HCT116 (cell line): ENCODE measurements at regions not wholly inside any gene's neighbourhood (a gene's known extent, or its start where the extent isn't known, plus 50 kb on each side); places are given as distances from the start of the nearest gene placed in this dataset.

Source experiments
- ATAC-seq: fragments of 200-7000 bp; cut with Tn5 transposase; 2 replicates; pipeline ENCODE4 v1.9.1; 2020; ENCODE audit warnings: mild to moderate bottlenecking, moderate library complexity
- BruUV-seq: library from RNA; stranded (reverse); fragments of 400-500 nt; replicated peaks from 2 replicates; lab custom pipeline; 2021; lab: Mats Ljungman, UMichigan
- CTCF ChIA-PET: fragments of 300-600 bp; sonication (Branson Sonifier 250); formaldehyde crosslinking; loops from one replicate; lab custom pipeline; 2021; ENCODE audit warnings: antibody characterized with exemption; lab: Charles Lee
- POLR2A ChIA-PET: fragments of 300-600, 350-600 bp; sonication (Branson Sonifier 250); formaldehyde crosslinking; loops from one replicate; lab custom pipeline; 2021; ENCODE audit warnings: antibody characterized with exemption; lab: Charles Lee
- RAD21 ChIA-PET, 2 experiments: fragments of 300-600 bp; sonication (Branson Sonifier 250); formaldehyde crosslinking; loops; one replicate each; lab custom pipeline; 2023; ENCODE audit warnings: low total read pairs in 2 of 2; ENCODE audit not compliant: uncharacterized antibody in 2 of 2, unreplicated experiment in 2 of 2, low non-redundant PET in 1 of 2; lab: Charles Lee
- DNase-seq: peaks from one replicate; pipeline ENCODE4 v3.0.0-alpha.2; 2010; ENCODE audit warnings: low read depth, low spot score
- H2AFZ ChIP-seq: fragments of 200-600 bp; shearing (Covaris generic), sonication (generic); 2 replicates; pipeline ENCODE4 v1.6.1; 2017; ENCODE audit warnings: low read depth, mixed run types, mixed read lengths, antibody characterized with exemption, low read length; ENCODE audit not compliant: poor library complexity, severe bottlenecking
- H3K27ac ChIP-seq: 2 replicates; pipeline ENCODE4 v1.5.1; 2012; ENCODE audit warnings: low read depth, low read length
- H3K27me3 ChIP-seq: fragments of 200-600 bp; sonication (generic); 2 replicates; pipeline ENCODE4 v1.6.1; 2016; ENCODE audit warnings: mixed run types, low read length, mixed read lengths; ENCODE audit not compliant: insufficient read depth
- H3K36me3 ChIP-seq, 2 experiments: fragments of 200-500 bp in 1 of 2; fragments of 200-600 bp in 1 of 2; sonication (Bioruptor generic) in 1 of 2; sonication (generic) in 1 of 2; 2 replicates each; pipeline versions ENCODE4 v1.5.1 to v1.6.1; 2014 to 2016; ENCODE audit warnings: low read length in 2 of 2, inconsistent platforms in 1 of 2, mixed read lengths in 1 of 2, mixed run types in 1 of 2; ENCODE audit not compliant: insufficient read depth in 2 of 2, control insufficient read depth in 1 of 2
- H3K4me1 ChIP-seq, 2 experiments: fragments of 200-600 bp in 1 of 2; sonication (generic) in 1 of 2; 2 replicates each; pipeline versions ENCODE4 v1.5.1 to v1.6.1; 2012 to 2017; ENCODE audit warnings: low read length in 2 of 2, inconsistent platforms in 1 of 2, mild to moderate bottlenecking in 1 of 2, mixed read lengths in 1 of 2, mixed run types in 1 of 2, moderate library complexity in 1 of 2; ENCODE audit not compliant: insufficient read depth in 2 of 2, control insufficient read depth in 1 of 2
- H3K4me2 ChIP-seq: fragments of 200-600 bp; sonication (generic); 2 replicates; pipeline ENCODE4 v1.6.1; 2017; ENCODE audit warnings: mixed run types, low read length, mixed read lengths
- H3K4me3 ChIP-seq, 2 experiments: fragments of 200-600 bp in 1 of 2; sonication (generic) in 1 of 2; replicated peaks in 1 of 2; 2 replicates each; pipeline ENCODE4 v1.5.1; 2011 to 2016; ENCODE audit warnings: low read length in 2 of 2, control low read depth in 1 of 2, low read depth in 1 of 2, mild to moderate bottlenecking in 1 of 2, mixed read lengths in 1 of 2, mixed run types in 1 of 2
- H3K79me2 ChIP-seq: fragments of 200-600 bp; sonication (generic); 2 replicates; pipeline ENCODE4 v1.6.1; 2017; ENCODE audit warnings: mild to moderate bottlenecking, mixed run types, low read length, moderate library complexity, mixed read lengths; ENCODE audit not compliant: insufficient read depth
- H3K9ac ChIP-seq: fragments of 200-600 bp; sonication (generic); 2 replicates; pipeline ENCODE4 v1.6.1; 2016; ENCODE audit warnings: low read length, mixed read lengths
- H3K9me2 ChIP-seq: fragments of 200-600 bp; sonication (generic), shearing (Covaris generic); 2 replicates; pipeline ENCODE4 v1.6.1; 2017; ENCODE audit warnings: mixed run types, mild to moderate bottlenecking, moderate library complexity; ENCODE audit not compliant: insufficient read depth
- H3K9me3 ChIP-seq, 2 experiments: fragments of 200-500 bp in 1 of 2; fragments of 200-600 bp in 1 of 2; sonication (Bioruptor generic) in 1 of 2; sonication (generic) in 1 of 2; 2 replicates each; pipeline ENCODE4 v1.6.1; 2014 to 2017; ENCODE audit warnings: low read length in 2 of 2, mixed read lengths in 2 of 2, inconsistent platforms in 1 of 2, low read depth in 1 of 2, mild to moderate bottlenecking in 1 of 2, mixed run types in 1 of 2, moderate library complexity in 1 of 2; ENCODE audit not compliant: control insufficient read depth in 1 of 2, insufficient read depth in 1 of 2
- H4K20me1 ChIP-seq: fragments of 200-600 bp; sonication (generic), shearing (Covaris generic); 2 replicates; pipeline ENCODE4 v1.6.1; 2017; ENCODE audit warnings: mixed run types, mild to moderate bottlenecking, moderate library complexity; ENCODE audit not compliant: insufficient read depth
- CBX3 ChIP-seq: IDR thresholded peaks from 2 replicates; pipeline ENCODE4 v1.6.1; 2012; ENCODE audit warnings: low read depth
- CEBPB ChIP-seq: IDR thresholded peaks from 2 replicates; pipeline ENCODE4 v1.6.1; 2012; ENCODE audit warnings: low read depth
- EZH2 ChIP-seq: fragments of 200-600 bp; sonication (generic); IDR thresholded peaks from 2 replicates; pipeline ENCODE4 v1.6.1; 2017; ENCODE audit warnings: antibody characterized with exemption, mixed run types
- FOSL1 ChIP-seq: IDR thresholded peaks from 2 replicates; pipeline ENCODE4 v1.6.1; 2012; ENCODE audit warnings: low read depth
- JUND ChIP-seq: IDR thresholded peaks from 2 replicates; pipeline ENCODE4 v1.6.1; 2012
- POLR2A ChIP-seq: IDR thresholded peaks from 2 replicates; pipeline ENCODE4 v1.7.0; 2011; ENCODE audit warnings: borderline replicate concordance; ENCODE audit not compliant: insufficient read depth, insufficient read length; ENCODE audit errors: extremely low read depth
- SIN3A ChIP-seq: IDR thresholded peaks from 2 replicates; pipeline ENCODE4 v1.6.1; 2012; ENCODE audit warnings: low read depth
- SP1 ChIP-seq: IDR thresholded peaks from 2 replicates; pipeline ENCODE4 v1.6.1; 2012; ENCODE audit warnings: low read depth
- SRF ChIP-seq: IDR thresholded peaks from 2 replicates; pipeline ENCODE4 v1.6.1; 2012; ENCODE audit warnings: low read depth
- YY1 ChIP-seq: IDR thresholded peaks from 2 replicates; pipeline ENCODE4 v1.6.1; 2011; ENCODE audit warnings: low read length, low read depth, moderate library complexity, mild to moderate bottlenecking; ENCODE audit not compliant: insufficient replicate concordance; ENCODE audit errors: extremely low read depth
- ZNF274 ChIP-seq: fragments of 200-500 bp; sonication (Bioruptor generic); IDR thresholded peaks from 2 replicates; pipeline ENCODE4 v1.6.1; 2014; ENCODE audit warnings: mild to moderate bottlenecking, low read depth, low read length, inconsistent platforms
- intact Hi-C: fragments of 100-400 bp; cut with micrococcal nuclease; formaldehyde crosslinking; loops from 2 replicates; pipeline ENCODE4 v1.10.0; 2022
- TF ChIP-seq, protein P1 (sequence below): IDR thresholded peaks from 2 replicates; pipeline ENCODE4 v1.6.1; 2012
- TF ChIP-seq, protein P2 (sequence below): IDR thresholded peaks from 2 replicates; pipeline ENCODE4 v1.6.1; 2011; ENCODE audit warnings: mild to moderate bottlenecking, low read length, moderate library complexity; ENCODE audit not compliant: insufficient replicate concordance; ENCODE audit errors: extremely low read depth
- TF ChIP-seq, protein P3 (sequence below), 3 experiments: fragments of 200-600 bp in 1 of 3; sonication (generic) in 1 of 3; IDR thresholded peaks in 2 of 3; conservative IDR thresholded peaks in 1 of 3; 2 replicates each; pipeline ENCODE4 v1.5.1; 2012 to 2017; ENCODE audit warnings: low read depth in 2 of 3, low read length in 2 of 3, antibody characterized with exemption in 1 of 3, borderline replicate concordance in 1 of 3, control low read depth in 1 of 3, mild to moderate bottlenecking in 1 of 3, mixed read lengths in 1 of 3, mixed run types in 1 of 3, moderate library complexity in 1 of 3; ENCODE audit not compliant: insufficient read depth in 1 of 3

DNA sequence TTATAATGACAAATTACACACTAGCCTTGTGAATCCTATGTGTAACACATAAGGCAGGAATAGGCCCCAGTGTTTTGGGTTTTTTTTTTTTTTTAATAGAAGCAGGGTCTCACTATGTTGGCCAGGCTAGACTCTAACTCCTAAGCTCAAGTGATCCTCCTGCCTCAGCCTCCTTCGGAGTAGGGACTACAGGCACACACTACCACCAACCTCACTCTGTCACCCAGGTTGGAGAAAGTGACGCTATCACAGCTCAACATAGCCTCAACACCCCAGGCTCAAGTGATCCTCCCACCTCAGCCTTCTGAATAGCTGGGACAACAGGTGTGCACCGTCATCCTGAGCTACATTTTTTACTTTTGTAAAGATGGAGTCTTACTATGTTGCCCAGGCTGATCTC lies 205.8 kb upstream of the RREB1 start:
- Histone ChIP-seq H3K27me3 (no peaks in the 10 kb centered on the region), H3K4me1 (no peaks in the 10 kb centered on the region), H3K9ac (no peak overlapping the region), H3K27ac (no peak overlapping the region), H3K36me3 (no peaks in the 10 kb centered on the region), H2AFZ (no peak overlapping the region), H3K4me2 (no peak overlapping the region), H3K9me2 (no peaks in the 10 kb centered on the region), H3K9me3 (no peaks in the 10 kb centered on the region), H4K20me1 (no peaks in the 10 kb centered on the region), H3K4me3 (no peak overlapping the region), H3K79me2 (no peaks in the 10 kb centered on the region)
- no peak for ATAC-seq
- POLR2A ChIA-PET: no interaction called here
- intact Hi-C loops: no loop called here
- RAD21 ChIA-PET: no interaction called here
- no peak for DNase-seq
- no TSS peak for BruUV-seq
- TF ChIP-seq, protein P1, sequence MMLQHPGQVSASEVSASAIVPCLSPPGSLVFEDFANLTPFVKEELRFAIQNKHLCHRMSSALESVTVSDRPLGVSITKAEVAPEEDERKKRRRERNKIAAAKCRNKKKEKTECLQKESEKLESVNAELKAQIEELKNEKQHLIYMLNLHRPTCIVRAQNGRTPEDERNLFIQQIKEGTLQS: no peak
- TF ChIP-seq SIN3A (no peak), JUND (no peak), SP1 (no peak), POLR2A (no peak), SRF (no peak), CEBPB (no peak), YY1 (no peak), CBX3 (no peak), ZNF274 (no peak), FOSL1 (no peak), EZH2 (no peak)
- TF ChIP-seq, protein P2, sequence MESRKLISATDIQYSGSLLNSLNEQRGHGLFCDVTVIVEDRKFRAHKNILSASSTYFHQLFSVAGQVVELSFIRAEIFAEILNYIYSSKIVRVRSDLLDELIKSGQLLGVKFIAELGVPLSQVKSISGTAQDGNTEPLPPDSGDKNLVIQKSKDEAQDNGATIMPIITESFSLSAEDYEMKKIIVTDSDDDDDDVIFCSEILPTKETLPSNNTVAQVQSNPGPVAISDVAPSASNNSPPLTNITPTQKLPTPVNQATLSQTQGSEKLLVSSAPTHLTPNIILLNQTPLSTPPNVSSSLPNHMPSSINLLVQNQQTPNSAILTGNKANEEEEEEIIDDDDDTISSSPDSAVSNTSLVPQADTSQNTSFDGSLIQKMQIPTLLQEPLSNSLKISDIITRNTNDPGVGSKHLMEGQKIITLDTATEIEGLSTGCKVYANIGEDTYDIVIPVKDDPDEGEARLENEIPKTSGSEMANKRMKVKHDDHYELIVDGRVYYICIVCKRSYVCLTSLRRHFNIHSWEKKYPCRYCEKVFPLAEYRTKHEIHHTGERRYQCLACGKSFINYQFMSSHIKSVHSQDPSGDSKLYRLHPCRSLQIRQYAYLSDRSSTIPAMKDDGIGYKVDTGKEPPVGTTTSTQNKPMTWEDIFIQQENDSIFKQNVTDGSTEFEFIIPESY: no peak
- TF ChIP-seq, protein P3, sequence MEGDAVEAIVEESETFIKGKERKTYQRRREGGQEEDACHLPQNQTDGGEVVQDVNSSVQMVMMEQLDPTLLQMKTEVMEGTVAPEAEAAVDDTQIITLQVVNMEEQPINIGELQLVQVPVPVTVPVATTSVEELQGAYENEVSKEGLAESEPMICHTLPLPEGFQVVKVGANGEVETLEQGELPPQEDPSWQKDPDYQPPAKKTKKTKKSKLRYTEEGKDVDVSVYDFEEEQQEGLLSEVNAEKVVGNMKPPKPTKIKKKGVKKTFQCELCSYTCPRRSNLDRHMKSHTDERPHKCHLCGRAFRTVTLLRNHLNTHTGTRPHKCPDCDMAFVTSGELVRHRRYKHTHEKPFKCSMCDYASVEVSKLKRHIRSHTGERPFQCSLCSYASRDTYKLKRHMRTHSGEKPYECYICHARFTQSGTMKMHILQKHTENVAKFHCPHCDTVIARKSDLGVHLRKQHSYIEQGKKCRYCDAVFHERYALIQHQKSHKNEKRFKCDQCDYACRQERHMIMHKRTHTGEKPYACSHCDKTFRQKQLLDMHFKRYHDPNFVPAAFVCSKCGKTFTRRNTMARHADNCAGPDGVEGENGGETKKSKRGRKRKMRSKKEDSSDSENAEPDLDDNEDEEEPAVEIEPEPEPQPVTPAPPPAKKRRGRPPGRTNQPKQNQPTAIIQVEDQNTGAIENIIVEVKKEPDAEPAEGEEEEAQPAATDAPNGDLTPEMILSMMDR (IDR thresholded peaks at IDR 0.05 in 2 of 3, conservative IDR thresholded peaks at IDR 0.05 in 1 of 3; ENCODE audit: borderline replicate concordance in 1 of 3, insufficient read depth in 1 of 3, low read depth in 2 of 3, low read length in 2 of 3): no peak
- CTCF ChIA-PET: no interaction called here
